MM.1S (cell line): ENCODE measurements at regions not wholly inside any gene's neighbourhood (a gene's known extent, or its start where the extent isn't known, plus 50 kb on each side); places are given as distances from the start of the nearest gene placed in this dataset.

Source experiments
- CTCF ChIP-seq: fragments of 300-600 bp; sonication (generic); IDR thresholded peaks from 2 replicates; pipeline ENCODE4 v1.5.1; 2016; ENCODE audit warnings: antibody characterized with exemption, low read length, mixed read lengths
- EZH2 ChIP-seq: fragments of 300-600 bp; sonication (generic); optimal IDR thresholded peaks from 2 replicates; pipeline ENCODE3; 2017; ENCODE audit warnings: low read depth, mild to moderate bottlenecking, antibody characterized with exemption, low read length, mixed read lengths
- EZH2phosphoT487 ChIP-seq: fragments of 300-600 bp; sonication (generic); IDR thresholded peaks from 2 replicates; pipeline ENCODE4 v1.6.1; 2018; ENCODE audit warnings: antibody characterized with exemption, low read length

GRCh38 chr13:29693275-29693945, 97.9 kb upstream of the SLC7A1 start:
- TF ChIP-seq EZH2phosphoT487 (no peak), CTCF (no peak), EZH2 (no peak)
